ENCODE measurements at regions not wholly inside any gene's neighbourhood (a gene's known extent, or its start where the extent isn't known, plus 50 kb on each side); places are given as distances from the start of the nearest gene placed in this dataset.

DNA sequence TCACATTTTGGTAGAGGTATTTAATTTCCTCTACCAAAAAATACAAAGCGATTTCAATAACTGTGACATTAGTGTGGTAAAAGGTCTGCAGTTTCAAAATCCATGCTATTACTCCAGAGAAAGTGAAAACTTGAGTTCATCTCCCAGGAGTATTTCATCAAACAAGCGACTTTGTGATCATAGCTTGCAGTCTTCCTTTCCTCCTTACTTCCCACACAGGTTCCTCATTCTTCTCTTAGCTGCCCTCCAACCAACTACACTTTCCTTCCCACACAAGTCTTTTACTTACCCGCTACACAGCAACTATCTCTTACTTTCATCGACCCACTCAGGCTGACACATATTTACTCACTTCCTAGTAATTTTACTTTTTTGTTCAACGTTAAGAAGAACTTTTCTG, 413.4 kb upstream of the USP15 start:
- no peak for DNase-seq (ENCODE audit: low spot score)
- TF ChIP-seq, protein P1, sequence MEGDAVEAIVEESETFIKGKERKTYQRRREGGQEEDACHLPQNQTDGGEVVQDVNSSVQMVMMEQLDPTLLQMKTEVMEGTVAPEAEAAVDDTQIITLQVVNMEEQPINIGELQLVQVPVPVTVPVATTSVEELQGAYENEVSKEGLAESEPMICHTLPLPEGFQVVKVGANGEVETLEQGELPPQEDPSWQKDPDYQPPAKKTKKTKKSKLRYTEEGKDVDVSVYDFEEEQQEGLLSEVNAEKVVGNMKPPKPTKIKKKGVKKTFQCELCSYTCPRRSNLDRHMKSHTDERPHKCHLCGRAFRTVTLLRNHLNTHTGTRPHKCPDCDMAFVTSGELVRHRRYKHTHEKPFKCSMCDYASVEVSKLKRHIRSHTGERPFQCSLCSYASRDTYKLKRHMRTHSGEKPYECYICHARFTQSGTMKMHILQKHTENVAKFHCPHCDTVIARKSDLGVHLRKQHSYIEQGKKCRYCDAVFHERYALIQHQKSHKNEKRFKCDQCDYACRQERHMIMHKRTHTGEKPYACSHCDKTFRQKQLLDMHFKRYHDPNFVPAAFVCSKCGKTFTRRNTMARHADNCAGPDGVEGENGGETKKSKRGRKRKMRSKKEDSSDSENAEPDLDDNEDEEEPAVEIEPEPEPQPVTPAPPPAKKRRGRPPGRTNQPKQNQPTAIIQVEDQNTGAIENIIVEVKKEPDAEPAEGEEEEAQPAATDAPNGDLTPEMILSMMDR (IDR thresholded peaks at IDR 0.05; ENCODE audit: borderline replicate concordance, control extremely low read depth, extremely low read depth, insufficient read depth, missing control alignments): no peak
- in situ Hi-C loops (cut with MboI; ENCODE audit: low sequenced_read_pairs, unreplicated experiment): no loop called here

DNA sequence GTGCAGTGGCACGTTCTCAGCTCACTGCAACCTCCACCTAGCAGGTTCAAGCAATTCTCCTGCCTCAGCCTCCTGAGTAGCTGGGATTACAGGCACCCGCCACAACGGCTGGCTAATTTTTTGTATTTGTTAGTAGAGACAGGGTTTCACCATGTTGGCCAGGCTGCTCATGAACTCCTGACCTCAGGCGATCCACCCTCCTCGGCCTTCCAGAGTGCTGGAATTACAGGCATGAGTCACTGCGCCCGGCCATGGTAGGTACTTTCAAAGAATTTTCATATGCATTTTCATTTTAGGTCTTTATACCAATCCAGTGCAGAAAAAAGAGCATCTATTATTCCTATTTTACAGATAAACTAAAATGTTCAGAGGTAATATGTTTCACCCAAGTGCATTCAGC, 411.3 kb upstream of the USP15 start:
- DNase-seq (ENCODE audit: low spot score): no peak
- in situ Hi-C loops (cut with MboI; ENCODE audit: low sequenced_read_pairs, unreplicated experiment): no loop called here
- TF ChIP-seq, protein P1 (IDR thresholded peaks at IDR 0.05; ENCODE audit: borderline replicate concordance, control extremely low read depth, extremely low read depth, insufficient read depth, missing control alignments): no peak

DNA sequence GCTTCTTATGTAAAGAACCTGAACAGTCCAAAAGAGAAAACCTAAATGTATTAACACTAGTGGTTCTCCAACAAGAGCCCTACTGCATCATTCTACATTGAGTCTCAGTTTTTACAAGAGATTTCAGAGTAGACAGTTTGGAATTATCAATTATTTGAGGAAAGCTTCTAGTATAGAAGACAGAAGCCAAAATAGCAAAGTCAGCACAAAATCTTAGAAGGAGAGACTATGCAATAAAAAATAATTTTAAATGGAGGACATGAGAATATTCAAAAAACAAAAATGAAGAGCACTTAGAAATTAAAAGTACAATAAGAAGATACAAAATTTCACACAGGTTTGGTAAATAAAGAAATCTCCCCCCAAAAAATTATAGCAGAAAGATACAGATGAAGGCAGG, 406.3 kb upstream of the USP15 start:
- TF ChIP-seq, protein P1 (IDR thresholded peaks at IDR 0.05; ENCODE audit: borderline replicate concordance, control extremely low read depth, extremely low read depth, insufficient read depth, missing control alignments): no peak
- no peak for DNase-seq (ENCODE audit: low spot score)
- in situ Hi-C loops (cut with MboI; ENCODE audit: low sequenced_read_pairs, unreplicated experiment): no loop called here

DNA sequence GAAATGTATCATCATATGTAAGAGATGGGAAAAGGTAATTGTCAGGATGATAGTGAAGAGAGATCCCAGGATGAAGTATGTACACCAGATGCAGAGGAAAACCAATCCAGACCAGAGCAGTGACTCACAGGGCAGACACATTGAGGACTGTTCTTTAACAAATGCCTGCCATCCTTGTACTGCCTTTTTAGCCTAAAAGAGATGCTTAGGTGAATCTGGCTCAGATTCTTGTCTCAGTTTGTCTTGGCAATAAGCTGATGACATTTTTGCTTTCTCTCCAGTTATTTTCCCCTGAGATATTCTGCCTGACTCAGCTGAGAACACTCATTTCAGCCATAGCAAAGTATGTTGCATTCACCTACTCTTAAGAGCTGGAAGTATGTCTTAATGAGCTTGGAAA, 405.3 kb upstream of the USP15 start:
- no peak for DNase-seq (ENCODE audit: low spot score)
- in situ Hi-C loops (cut with MboI; ENCODE audit: low sequenced_read_pairs, unreplicated experiment): no loop called here
- TF ChIP-seq, protein P1 (IDR thresholded peaks at IDR 0.05; ENCODE audit: borderline replicate concordance, control extremely low read depth, extremely low read depth, insufficient read depth, missing control alignments): no peak

DNA sequence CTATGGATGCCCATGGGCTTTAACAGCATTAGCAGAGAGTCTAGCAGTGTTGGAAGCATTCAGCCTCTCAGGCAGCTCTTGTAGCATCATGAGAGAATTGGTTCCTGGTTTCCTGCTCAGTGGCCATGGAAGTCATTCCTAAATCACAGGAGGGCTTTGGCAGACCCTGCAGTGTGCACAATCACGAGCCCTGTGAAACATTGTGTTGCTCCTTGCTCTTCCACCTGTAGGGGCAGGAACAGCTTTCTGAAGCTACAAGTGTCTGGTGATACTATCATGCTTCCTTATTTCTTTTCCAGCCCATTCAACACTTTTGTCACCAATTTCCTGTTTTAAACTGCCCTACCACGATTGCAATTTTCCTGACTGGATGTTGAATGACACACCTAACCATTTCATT, 402.2 kb upstream of the USP15 start:
- no peak for DNase-seq (ENCODE audit: low spot score)
- TF ChIP-seq, protein P1 (IDR thresholded peaks at IDR 0.05; ENCODE audit: borderline replicate concordance, control extremely low read depth, extremely low read depth, insufficient read depth, missing control alignments): no peak
- in situ Hi-C loops (cut with MboI; ENCODE audit: low sequenced_read_pairs, unreplicated experiment): no loop called here

DNA sequence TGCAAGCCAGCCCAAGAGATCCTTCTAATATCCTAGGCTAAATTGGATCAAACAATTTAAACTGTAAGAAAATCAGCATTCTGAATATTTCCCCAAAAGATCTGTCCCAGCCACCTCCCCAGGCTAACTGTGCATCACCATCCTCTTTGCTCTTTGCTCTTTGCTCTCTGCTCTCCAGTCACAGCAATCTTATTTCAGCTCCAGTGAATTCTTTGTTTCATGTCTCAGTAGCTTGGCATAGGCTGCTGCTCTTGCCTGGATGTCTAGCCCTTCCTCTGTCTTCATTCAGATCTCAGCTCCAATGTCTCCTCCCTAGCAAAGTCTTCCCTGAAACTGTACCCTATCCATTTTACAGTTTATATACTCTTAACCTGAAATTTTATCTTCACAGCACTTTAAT, 399.8 kb upstream of the USP15 start:
- TF ChIP-seq, protein P1 (IDR thresholded peaks at IDR 0.05; ENCODE audit: borderline replicate concordance, control extremely low read depth, extremely low read depth, insufficient read depth, missing control alignments): no peak
- DNase-seq (ENCODE audit: low spot score): no peak
- in situ Hi-C loops (cut with MboI; ENCODE audit: low sequenced_read_pairs, unreplicated experiment): no loop called here

DNA sequence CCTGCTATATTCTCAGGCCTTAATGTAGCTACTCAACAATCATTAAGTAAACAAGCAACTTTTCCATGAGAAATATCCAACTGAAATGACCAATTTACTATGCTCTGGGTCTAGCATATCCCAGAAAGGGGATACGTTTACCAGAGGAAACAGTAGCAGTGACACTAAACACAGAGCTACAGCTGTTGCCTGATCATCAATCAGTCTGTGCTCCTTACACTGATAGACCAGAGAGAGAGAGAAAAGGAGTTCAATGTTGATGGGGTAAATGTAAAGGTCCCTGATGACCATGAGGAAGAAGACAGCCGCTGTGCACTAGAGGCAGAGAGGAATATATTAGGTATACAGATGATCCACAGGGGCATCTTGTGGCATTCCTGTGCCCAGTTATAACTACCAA, 397.2 kb upstream of the USP15 start:
- in situ Hi-C loops (cut with MboI; ENCODE audit: low sequenced_read_pairs, unreplicated experiment): no loop called here
- no peak for DNase-seq (ENCODE audit: low spot score)
- TF ChIP-seq, protein P1 (IDR thresholded peaks at IDR 0.05; ENCODE audit: borderline replicate concordance, control extremely low read depth, extremely low read depth, insufficient read depth, missing control alignments): no peak

Measured in GM13976 (cell line).